H1 (cell line): ENCODE measurements at regions not wholly inside any gene's neighbourhood (a gene's known extent, or its start where the extent isn't known, plus 50 kb on each side); places are given as distances from the start of the nearest gene placed in this dataset.

ENCODE experiments used
- CTCF ChIA-PET: fragments of 300-600 bp; sonication (Branson Sonifier 250); formaldehyde crosslinking; loops from one replicate; lab custom pipeline; 2021; ENCODE audit not compliant: partially characterized antibody; lab: Charles Lee
- POLR2A ChIA-PET: fragments of 300-600 bp; sonication (Branson Sonifier 250); formaldehyde crosslinking; loops from one replicate; lab custom pipeline; 2021; ENCODE audit warnings: inconsistent platforms; ENCODE audit not compliant: partially characterized antibody; lab: Charles Lee
- DNase-seq, 2 experiments: peaks; one replicate each; pipeline versions ENCODE4 v3.0.0 to v3.0.0-alpha.2; 2010 to 2022; ENCODE audit warnings: low spot score in 2 of 2, low read depth in 1 of 2, mixed read lengths in 1 of 2
- FAIRE-seq: peaks from 2 replicates; lab custom pipeline; 2011; peaks lifted over from hg19 to GRCh38; lab: Jason Lieb, UNC
- H2AFZ ChIP-seq: 2 replicates; pipeline ENCODE4 v1.8.1; 2012; ENCODE audit warnings: low read length, inconsistent platforms
- H2AK5ac ChIP-seq: 2 replicates; pipeline ENCODE4 v1.6.1; 2013; ENCODE audit warnings: low read depth, low read length
- H2BK120ac ChIP-seq: replicated peaks from 2 replicates; pipeline ENCODE3; 2013; ENCODE audit warnings: low read depth, low read length, inconsistent platforms
- H2BK12ac ChIP-seq: 2 replicates; pipeline ENCODE4 v1.6.1; 2013; ENCODE audit warnings: low read depth, low read length
- H2BK15ac ChIP-seq: 2 replicates; pipeline ENCODE4 v1.6.1; 2013; ENCODE audit warnings: low read length
- H2BK20ac ChIP-seq: 2 replicates; pipeline ENCODE4 v1.6.1; 2013; ENCODE audit warnings: low read length
- H2BK5ac ChIP-seq: 2 replicates; pipeline ENCODE4 v1.6.1; 2013; ENCODE audit warnings: low read depth, low read length
- H3K14ac ChIP-seq: 2 replicates; pipeline ENCODE4 v1.6.1; 2013; ENCODE audit warnings: inconsistent platforms; ENCODE audit not compliant: insufficient read length
- H3K18ac ChIP-seq: 2 replicates; pipeline ENCODE4 v1.6.1; 2013; ENCODE audit warnings: low read length; ENCODE audit errors: extremely low read depth
- H3K23ac ChIP-seq: 2 replicates; pipeline ENCODE4 v1.6.1; 2013; ENCODE audit warnings: inconsistent platforms; ENCODE audit not compliant: insufficient read length
- H3K23me2 ChIP-seq: 2 replicates; pipeline ENCODE4 v1.6.1; 2013; ENCODE audit warnings: low read depth, low read length
- H3K27ac ChIP-seq: 2 replicates; pipeline ENCODE4 v1.6.1; 2011; ENCODE audit warnings: low read depth, low read length, inconsistent platforms
- H3K27me3 ChIP-seq, 4 experiments: replicated peaks in 1 of 4; 1 replicate in 1 of 4; 2 replicates in 3 of 4; pipeline versions ENCODE4 v1.6.1 to v1.8.1; 2011 to 2013; ENCODE audit warnings: low read length in 3 of 4, mild to moderate bottlenecking in 3 of 4, inconsistent platforms in 2 of 4, mixed read lengths in 2 of 4, moderate library complexity in 1 of 4; ENCODE audit not compliant: control insufficient read depth in 3 of 4, insufficient read depth in 3 of 4; ENCODE audit errors: extremely low read depth in 1 of 4
- H3K36me3 ChIP-seq, 4 experiments: 2 replicates each; pipeline versions ENCODE4 v1.6.1 to v1.8.1; 2011 to 2013; ENCODE audit warnings: mild to moderate bottlenecking in 4 of 4, low read length in 3 of 4, moderate library complexity in 2 of 4, control low read depth in 1 of 4, inconsistent platforms in 1 of 4; ENCODE audit not compliant: insufficient read depth in 4 of 4, control insufficient read depth in 2 of 4
- H3K4ac ChIP-seq: replicated peaks from 2 replicates; pipeline ENCODE3; 2013; ENCODE audit warnings: low read length, low read depth, mixed read lengths, inconsistent platforms; ENCODE audit not compliant: insufficient read length
- H3K4me1 ChIP-seq, 4 experiments: replicated peaks in 1 of 4; 1 replicate in 1 of 4; 2 replicates in 3 of 4; pipeline versions ENCODE4 v1.6.1 to v1.8.1; 2011 to 2013; ENCODE audit warnings: low read length in 3 of 4, inconsistent platforms in 2 of 4, mixed read lengths in 1 of 4; ENCODE audit not compliant: insufficient read depth in 4 of 4, control insufficient read depth in 3 of 4
- H3K4me2 ChIP-seq, 2 experiments: 2 replicates each; pipeline versions ENCODE4 v1.6.1 to v1.8.1; 2011 to 2013; ENCODE audit warnings: low read depth in 2 of 2, low read length in 2 of 2, control low read depth in 1 of 2, inconsistent platforms in 1 of 2, mild to moderate bottlenecking in 1 of 2; ENCODE audit not compliant: insufficient read depth in 1 of 2
- H3K4me3 ChIP-seq, 4 experiments: fragments of 200-600, 300-600 bp in 1 of 4; sonication (generic), shearing (Covaris generic), sonication (Bioruptor Twin) in 1 of 4; 2 replicates each; pipeline versions ENCODE4 v1.5.1 to v1.8.1; 2011 to 2016; ENCODE audit warnings: low read length in 4 of 4, low read depth in 3 of 4, control low read depth in 2 of 4, inconsistent platforms in 2 of 4, mild to moderate bottlenecking in 2 of 4, mixed read lengths in 1 of 4, moderate library complexity in 1 of 4; ENCODE audit not compliant: insufficient read depth in 2 of 4; ENCODE audit errors: extremely low read depth in 1 of 4
- H3K56ac ChIP-seq: replicated peaks from 2 replicates; pipeline ENCODE3; 2013; ENCODE audit warnings: low read depth, mild to moderate bottlenecking, mixed read lengths, low read length, inconsistent platforms; ENCODE audit not compliant: insufficient read length
- H3K79me1 ChIP-seq: 2 replicates; pipeline ENCODE4 v1.6.1; 2013; ENCODE audit warnings: low read depth, low read length, control low read depth
- H3K79me2 ChIP-seq, 2 experiments: 2 replicates each; pipeline versions ENCODE4 v1.6.1 to v1.8.1; 2012 to 2013; ENCODE audit warnings: low read length in 2 of 2, mild to moderate bottlenecking in 2 of 2, inconsistent platforms in 1 of 2; ENCODE audit not compliant: insufficient read depth in 2 of 2, control insufficient read depth in 1 of 2
- H3K9ac ChIP-seq, 4 experiments: replicated peaks in 1 of 4; 1 replicate in 1 of 4; 2 replicates in 3 of 4; pipeline versions ENCODE4 v1.6.1 to v1.8.1; 2011 to 2013; ENCODE audit warnings: low read depth in 3 of 4, low read length in 3 of 4, control low read depth in 2 of 4, mild to moderate bottlenecking in 2 of 4, moderate library complexity in 2 of 4, inconsistent platforms in 1 of 4; ENCODE audit errors: extremely low read depth in 1 of 4
- H3K9me3 ChIP-seq, 2 experiments: 2 replicates each; pipeline versions ENCODE4 v1.6.1 to v1.8.1; 2012 to 2013; ENCODE audit warnings: mild to moderate bottlenecking in 2 of 2, moderate library complexity in 2 of 2, control low read depth in 1 of 2, inconsistent platforms in 1 of 2, low read depth in 1 of 2, low read length in 1 of 2, mixed read lengths in 1 of 2; ENCODE audit not compliant: insufficient read depth in 2 of 2
- H4K20me1 ChIP-seq, 2 experiments: replicated peaks in 1 of 2; 2 replicates each; pipeline versions ENCODE3 to v1.8.1; 2011 to 2013; ENCODE audit warnings: inconsistent platforms in 2 of 2, low read length in 2 of 2, mild to moderate bottlenecking in 1 of 2; ENCODE audit not compliant: insufficient read depth in 2 of 2, control insufficient read depth in 1 of 2
- H4K5ac ChIP-seq: 2 replicates; pipeline ENCODE4 v1.6.1; 2013; ENCODE audit warnings: low read length, low read depth, mixed read lengths, inconsistent platforms; ENCODE audit not compliant: insufficient read length
- H4K8ac ChIP-seq: 2 replicates; pipeline ENCODE4 v1.8.0; 2013; ENCODE audit warnings: mild to moderate bottlenecking, moderate library complexity, low read length, inconsistent platforms; ENCODE audit not compliant: insufficient read depth; ENCODE audit errors: extremely low read depth
- H4K91ac ChIP-seq: replicated peaks from 2 replicates; pipeline ENCODE3; 2013; ENCODE audit warnings: low read length, mixed read lengths, inconsistent platforms; ENCODE audit not compliant: insufficient read length
- ATF2 ChIP-seq: IDR thresholded peaks from 2 replicates; pipeline ENCODE4 v1.6.1; 2012; ENCODE audit warnings: low read length, inconsistent platforms
- ATF3 ChIP-seq: IDR thresholded peaks from 2 replicates; pipeline ENCODE4 v1.6.1; 2011; ENCODE audit warnings: low read depth, mild to moderate bottlenecking, low read length; ENCODE audit not compliant: insufficient read depth
- CBX5 ChIP-seq: fragments of 300-800, 300-1000 bp; sonication (generic); IDR thresholded peaks from 2 replicates; pipeline ENCODE4 v1.7.1; 2016; ENCODE audit warnings: antibody characterized with exemption, low read length, low read depth
- CBX8 ChIP-seq: fragments of 300-800, 300-1000 bp; sonication (generic); IDR thresholded peaks from 2 replicates; pipeline ENCODE4 v1.7.1; 2016; ENCODE audit warnings: low read depth, low read length, borderline replicate concordance
- FOSL1 ChIP-seq: IDR thresholded peaks from 2 replicates; pipeline ENCODE4 v1.6.1; 2011; ENCODE audit warnings: mild to moderate bottlenecking, low read depth, low read length, moderate library complexity; ENCODE audit not compliant: insufficient read depth
- KDM5A ChIP-seq: fragments of 200-600 bp; IDR thresholded peaks from 2 replicates; pipeline ENCODE4 v1.7.1; 2012; ENCODE audit warnings: mild to moderate bottlenecking, low read length, inconsistent platforms, mixed read lengths
- SIX5 ChIP-seq: IDR thresholded peaks from 2 replicates; pipeline ENCODE4 v1.6.1; 2011; ENCODE audit warnings: mild to moderate bottlenecking, low read depth, low read length
- SP2 ChIP-seq: IDR thresholded peaks from 2 replicates; pipeline ENCODE4 v1.6.1; 2012; ENCODE audit warnings: mild to moderate bottlenecking, low read length, inconsistent platforms
- SRF ChIP-seq: IDR thresholded peaks from 2 replicates; pipeline ENCODE4 v1.6.1; 2011; ENCODE audit warnings: mild to moderate bottlenecking, low read depth, low read length, moderate library complexity
- WGBS, 2 experiments: shearing (Covaris generic) in 1 of 2; methylation state at CpG; one replicate each; pipeline versions ENCODE4 v1.1.6 to v1.1.7; 2013 to 2015; ENCODE audit warnings: low lambda C conversion rate in 2 of 2, mixed read lengths in 2 of 2, inconsistent platforms in 1 of 2, low coverage in 1 of 2, missing lambda C conversion rate in 1 of 2; ENCODE audit not compliant: insufficient replicate concordance in 2 of 2, insufficient coverage in 1 of 2, insufficient read length in 1 of 2; ENCODE audit errors: extremely low coverage in 1 of 2, missing lambda C conversion rate in 1 of 2; 5-methylcytosine and 5-hydroxymethylcytosine counted together

GRCh38 chr17:72400488-72400827 lies 279.6 kb downstream of the SOX9 start:
- CTCF ChIA-PET: interaction anchor here (1.1 kb wide), 1 partner anchor 31 kb away, joined by 3 read pairs; no protein-coding TSS in a partner anchor
- no peak overlapping the region for H2BK15ac ChIP-seq
- H2AK5ac ChIP-seq: no peak overlapping the region
- no peaks in the 10 kb centered on the region for H3K9me3 ChIP-seq
- no peak overlapping the region for H3K9ac ChIP-seq
- FAIRE-seq (no peak), DNase-seq (no peak)
- H3K79me1 ChIP-seq: no peaks in the 10 kb centered on the region
- H2BK120ac ChIP-seq: no peak overlapping the region
- no peaks in the 10 kb centered on the region for H4K20me1 ChIP-seq
- H3K27me3 ChIP-seq: peaks cover 2 to 10% (median 4%) of the 10 kb centered on the region in 4 experiments; a peak in 4 of 7 replicates
- no peak overlapping the region for H4K5ac ChIP-seq
- no peak overlapping the region for H3K4me2 ChIP-seq
- no peak overlapping the region for H2BK12ac ChIP-seq
- H3K4me1 ChIP-seq: no peaks in the 10 kb centered on the region
- no peak for TF ChIP-seq ATF2
- no peak for TF ChIP-seq FOSL1
- no peak for TF ChIP-seq SP2
- no peak for TF ChIP-seq SIX5
- TF ChIP-seq CBX5: no peak
- no peak for TF ChIP-seq SRF
- no peak for TF ChIP-seq ATF3
- no peak for TF ChIP-seq KDM5A
- TF ChIP-seq CBX8: no peak
- TF ChIP-seq, all 59 proteins: peak for 0
- no peak overlapping the region for H3K23ac ChIP-seq
- no peak overlapping the region for H3K4ac ChIP-seq
- H3K23me2 ChIP-seq: no peaks in the 10 kb centered on the region
- no peak overlapping the region for H4K8ac ChIP-seq
- no peak overlapping the region for H3K18ac ChIP-seq
- H2BK5ac ChIP-seq: no peak overlapping the region
- no peaks in the 10 kb centered on the region for H3K36me3 ChIP-seq
- H3K56ac ChIP-seq: no peak overlapping the region
- no peak overlapping the region for H3K27ac ChIP-seq
- no peaks in the 10 kb centered on the region for H3K79me2 ChIP-seq
- H4K91ac ChIP-seq: no peak overlapping the region
- no peak overlapping the region for H3K4me3 ChIP-seq
- 87% methylated on average over 7 of the region's 7 CpGs; no CpG with 5 or more reads in 1 of the 2 experiments for WGBS, 2 experiments
- POLR2A ChIA-PET: no interaction called here
- H2BK20ac ChIP-seq: no peak overlapping the region
- H2AFZ ChIP-seq: no peak overlapping the region
- H3K14ac ChIP-seq: no peak overlapping the region
